Caco-2 (cell line): ENCODE measurements at regions not wholly inside any gene's neighbourhood (a gene's known extent, or its start where the extent isn't known, plus 50 kb on each side); places are given as distances from the start of the nearest gene placed in this dataset.

Source experiments
- BruUV-seq: library from RNA; stranded (reverse); fragments of 400-500 nt; replicated peaks from 2 replicates; lab custom pipeline; 2021; lab: Mats Ljungman, UMichigan
- CTCF ChIA-PET: fragments of 300-600 bp; sonication (Branson Sonifier 250); formaldehyde crosslinking; loops from one replicate; lab custom pipeline; 2022; ENCODE audit warnings: antibody characterized with exemption; lab: Charles Lee
- POLR2A ChIA-PET: fragments of 300-600 bp; sonication (Branson Sonifier 250); formaldehyde crosslinking; loops from one replicate; lab custom pipeline; 2022; ENCODE audit warnings: antibody characterized with exemption; lab: Charles Lee
- DNase-seq, 2 experiments: peaks; one replicate each; pipeline versions ENCODE4 v3.0.0 to v3.0.0-alpha.2; 2020 to 2022
- H3K27me3 ChIP-seq: replicated peaks from 2 replicates; pipeline ENCODE4 v1.6.0; 2011; ENCODE audit warnings: low read length; ENCODE audit not compliant: control insufficient read depth, insufficient read depth
- H3K36me3 ChIP-seq: 2 replicates; pipeline ENCODE4 v1.5.1; 2011; ENCODE audit warnings: low read length; ENCODE audit not compliant: control insufficient read depth, insufficient read depth
- H3K4me1 ChIP-seq: fragments of 250-450 bp; sonication (Bioruptor Pico); 2 replicates; pipeline ENCODE4 v1.5.1; 2020; ENCODE audit warnings: mild to moderate bottlenecking
- H3K4me3 ChIP-seq: 2 replicates; pipeline ENCODE4 v1.5.1; 2011; ENCODE audit warnings: low read depth, mild to moderate bottlenecking, control low read depth, low read length
- H3K9me3 ChIP-seq: fragments of 250-450 bp; sonication (Bioruptor Pico); 2 replicates; pipeline ENCODE4 v1.5.1; 2020; ENCODE audit warnings: mild to moderate bottlenecking, moderate library complexity
- H3K27ac Mint-ChIP-seq: one replicate; pipeline ENCODE4 v1.8.0; 2022; ENCODE audit warnings: mixed read lengths; ENCODE audit not compliant: unreplicated experiment
- H3K27me3 Mint-ChIP-seq: one replicate; pipeline ENCODE4 v1.8.0; 2022; ENCODE audit warnings: mixed read lengths; ENCODE audit not compliant: insufficient read depth, unreplicated experiment
- H3K36me3 Mint-ChIP-seq: one replicate; pipeline ENCODE4 v1.8.0; 2022; ENCODE audit warnings: mild to moderate bottlenecking, mixed read lengths; ENCODE audit not compliant: insufficient read depth, unreplicated experiment
- H3K4me1 Mint-ChIP-seq: one replicate; pipeline ENCODE4 v1.8.0; 2022; ENCODE audit warnings: low read depth, mixed read lengths; ENCODE audit not compliant: unreplicated experiment
- H3K4me3 Mint-ChIP-seq: one replicate; pipeline ENCODE4 v1.8.0; 2022; ENCODE audit warnings: mild to moderate bottlenecking, moderate library complexity, mixed read lengths; ENCODE audit not compliant: unreplicated experiment
- H3K9me3 Mint-ChIP-seq: one replicate; pipeline ENCODE4 v1.8.0; 2022; ENCODE audit warnings: mixed read lengths; ENCODE audit not compliant: unreplicated experiment
- CTCF ChIP-seq, 2 experiments: fragments of 200-600 bp in 1 of 2; IDR thresholded peaks; 1 replicate in 1 of 2; 2 replicates in 1 of 2; pipeline versions ENCODE4 v1.5.1 to v1.8.0; 2011 to 2022; ENCODE audit warnings: antibody characterized with exemption in 1 of 2, control low read depth in 1 of 2, inconsistent platforms in 1 of 2, low read depth in 1 of 2, low read length in 1 of 2, mild to moderate bottlenecking in 1 of 2, moderate library complexity in 1 of 2; ENCODE audit not compliant: insufficient read depth in 1 of 2, severe bottlenecking in 1 of 2, unreplicated experiment in 1 of 2
- intact Hi-C: fragments of 100-400 bp; cut with micrococcal nuclease; formaldehyde crosslinking; loops from one replicate; pipeline ENCODE4 v1.10.0; 2022; ENCODE audit not compliant: unreplicated experiment

GRCh38 chr11:128305588-128305987, 281.8 kb downstream of the ETS1 start:
- no TSS peak for BruUV-seq
- no peak for DNase-seq
- H3K27me3 ChIP-seq = no peaks in the 10 kb centered on the region
- intact Hi-C loops = no loop called here
- H3K4me3 Mint-ChIP-seq = no peak overlapping the region
- no peak overlapping the region for H3K4me3 ChIP-seq
- no peaks in the 10 kb centered on the region for H3K4me1 ChIP-seq
- no peaks in the 10 kb centered on the region for H3K36me3 ChIP-seq
- ChIA-PET POLR2A (no interaction called here), CTCF (no interaction called here)
- no peak overlapping the region for H3K27ac Mint-ChIP-seq
- no peaks in the 10 kb centered on the region for H3K36me3 Mint-ChIP-seq
- H3K9me3 Mint-ChIP-seq = no peaks in the 10 kb centered on the region
- no peaks in the 10 kb centered on the region for H3K4me1 Mint-ChIP-seq
- H3K27me3 Mint-ChIP-seq = peaks cover 9% of the 10 kb centered on the region
- TF ChIP-seq CTCF (IDR thresholded peaks at IDR 0.05; ENCODE audit: insufficient read depth in 1 of 2, low read depth in 1 of 2, low read length in 1 of 2, severe bottlenecking in 1 of 2, unreplicated experiment in 1 of 2) = no peak
- no peaks in the 10 kb centered on the region for H3K9me3 ChIP-seq

- Mint-ChIP-seq H3K27me3 (peaks cover 9% of the 10 kb centered on the region), H3K9me3 (no peaks in the 10 kb centered on the region), H3K4me3 (no peak overlapping the region), H3K27ac (no peak overlapping the region), H3K36me3 (no peaks in the 10 kb centered on the region), H3K4me1 (no peaks in the 10 kb centered on the region)
- POLR2A ChIA-PET = no interaction called here
- CTCF ChIA-PET = no interaction called here
- Histone ChIP-seq H3K9me3 (no peaks in the 10 kb centered on the region), H3K36me3 (no peaks in the 10 kb centered on the region), H3K4me3 (no peak overlapping the region), H3K27me3 (no peaks in the 10 kb centered on the region), H3K4me1 (no peaks in the 10 kb centered on the region)
- intact Hi-C loops = no loop called here
- no TSS peak for BruUV-seq
- no peak for TF ChIP-seq CTCF (IDR thresholded peaks at IDR 0.05; ENCODE audit: insufficient read depth in 1 of 2, low read depth in 1 of 2, low read length in 1 of 2, severe bottlenecking in 1 of 2, unreplicated experiment in 1 of 2)
- DNase-seq = no peak
These were observed 282.5 kb downstream of the ETS1 start for GRCh38 chr11:128304666-128305485.

- ChIA-PET CTCF (no interaction called here), POLR2A (no interaction called here)
- Histone ChIP-seq H3K9me3 (no peaks in the 10 kb centered on the region), H3K4me1 (no peaks in the 10 kb centered on the region), H3K36me3 (no peaks in the 10 kb centered on the region), H3K4me3 (no peak overlapping the region), H3K27me3 (no peaks in the 10 kb centered on the region)
- DNase-seq = no peak
- intact Hi-C loops = no loop called here
- Mint-ChIP-seq H3K27me3 (peaks cover 9% of the 10 kb centered on the region), H3K36me3 (no peaks in the 10 kb centered on the region), H3K27ac (no peak overlapping the region), H3K9me3 (no peaks in the 10 kb centered on the region), H3K4me1 (no peaks in the 10 kb centered on the region), H3K4me3 (no peak overlapping the region)
- BruUV-seq = no TSS peak
- no peak for TF ChIP-seq CTCF (IDR thresholded peaks at IDR 0.05; ENCODE audit: insufficient read depth in 1 of 2, low read depth in 1 of 2, low read length in 1 of 2, severe bottlenecking in 1 of 2, unreplicated experiment in 1 of 2)
These were observed 283.2 kb downstream of the ETS1 start for GRCh38 chr11:128304116-128304515.
